ENCODE measurements at regions not wholly inside any gene's neighbourhood (a gene's known extent, or its start where the extent isn't known, plus 50 kb on each side); places are given as distances from the start of the nearest gene placed in this dataset.

DNA sequence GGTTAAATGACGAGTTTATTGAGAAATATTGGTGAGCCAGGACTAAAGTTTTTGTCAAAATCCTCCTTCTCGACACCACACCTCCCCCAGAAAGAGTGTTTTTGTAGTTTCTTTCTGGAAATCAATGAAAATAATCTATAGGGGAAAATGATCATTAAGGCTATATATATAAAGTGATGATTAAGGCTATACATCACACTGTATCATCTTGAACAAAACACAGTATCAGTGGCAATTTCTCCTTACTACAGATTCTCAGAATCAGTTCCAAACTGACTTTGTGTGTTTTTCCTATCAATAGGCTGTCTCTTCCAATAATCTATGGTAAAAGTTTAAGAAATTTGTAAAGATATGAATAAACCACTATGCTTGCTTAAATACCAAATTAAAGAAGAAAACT lies 81.7 kb downstream of the IFNG-AS1 start:
- Histone ChIP-seq H3K4me1 (ENCODE audit: control insufficient read depth, insufficient read depth, low read length) (no peaks in the 10 kb centered on the region), H3K27me3 (ENCODE audit: control insufficient read depth, insufficient read depth, low read length, poor library complexity, severe bottlenecking) (no peaks in the 10 kb centered on the region), H3K4me3 (ENCODE audit: low read length) (no peak overlapping the region), H3K9me3 (ENCODE audit: control insufficient read depth, low read length) (peaks cover 25% of the 10 kb centered on the region), H3K9ac (ENCODE audit: extremely low read depth, low read length, poor library complexity, severe bottlenecking) (no peak overlapping the region), H3K27ac (ENCODE audit: low read depth, low read length) (no peak overlapping the region), H3K36me3 (ENCODE audit: control insufficient read depth, insufficient read depth, low read length) (no peaks in the 10 kb centered on the region)
- Mint-ChIP-seq H3K9me3 (peaks cover 23% of the 10 kb centered on the region), H3K4me3 (no peak overlapping the region), H3K4me1 (peaks cover 4% of the 10 kb centered on the region), H3K27ac (no peak overlapping the region), H3K36me3 (ENCODE audit: low read depth) (peaks cover 4% of the 10 kb centered on the region), H3K27me3 (ENCODE audit: insufficient read depth) (no peaks in the 10 kb centered on the region)
- 50% methylated on average over 2 of the region's 2 CpGs; no CpG with 5 or more reads in 1 of the 2 experiments for WGBS, 2 experiments (ENCODE audit: insufficient coverage in 1 of 2, insufficient read length in 1 of 2)
- TF ChIP-seq, protein P1, sequence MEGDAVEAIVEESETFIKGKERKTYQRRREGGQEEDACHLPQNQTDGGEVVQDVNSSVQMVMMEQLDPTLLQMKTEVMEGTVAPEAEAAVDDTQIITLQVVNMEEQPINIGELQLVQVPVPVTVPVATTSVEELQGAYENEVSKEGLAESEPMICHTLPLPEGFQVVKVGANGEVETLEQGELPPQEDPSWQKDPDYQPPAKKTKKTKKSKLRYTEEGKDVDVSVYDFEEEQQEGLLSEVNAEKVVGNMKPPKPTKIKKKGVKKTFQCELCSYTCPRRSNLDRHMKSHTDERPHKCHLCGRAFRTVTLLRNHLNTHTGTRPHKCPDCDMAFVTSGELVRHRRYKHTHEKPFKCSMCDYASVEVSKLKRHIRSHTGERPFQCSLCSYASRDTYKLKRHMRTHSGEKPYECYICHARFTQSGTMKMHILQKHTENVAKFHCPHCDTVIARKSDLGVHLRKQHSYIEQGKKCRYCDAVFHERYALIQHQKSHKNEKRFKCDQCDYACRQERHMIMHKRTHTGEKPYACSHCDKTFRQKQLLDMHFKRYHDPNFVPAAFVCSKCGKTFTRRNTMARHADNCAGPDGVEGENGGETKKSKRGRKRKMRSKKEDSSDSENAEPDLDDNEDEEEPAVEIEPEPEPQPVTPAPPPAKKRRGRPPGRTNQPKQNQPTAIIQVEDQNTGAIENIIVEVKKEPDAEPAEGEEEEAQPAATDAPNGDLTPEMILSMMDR (conservative IDR thresholded peaks at IDR 0.05): no peak
- DNase-seq: no peak
